GM23338 (cell line): ENCODE measurements at regions not wholly inside any gene's neighbourhood (a gene's known extent, or its start where the extent isn't known, plus 50 kb on each side); places are given as distances from the start of the nearest gene placed in this dataset.
A peak's percentile ranks its signal among the peaks of the same experiment; 100 is the strongest.

Experiments
- CREB1 ChIP-seq: fragments of 250-450 bp; sonication (Bioruptor Pico); IDR thresholded peaks from 2 replicates; pipeline ENCODE4 v1.5.0; 2020; ENCODE audit warnings: low read depth, mild to moderate bottlenecking, moderate library complexity
- EZH2 ChIP-seq: fragments of 200-600 bp; sonication (generic); IDR thresholded peaks from one replicate; pipeline ENCODE4 v1.8.0; 2017; ENCODE audit warnings: antibody characterized with exemption, mild to moderate bottlenecking, low read depth; ENCODE audit not compliant: unreplicated experiment
- EZH2phosphoT487 ChIP-seq: fragments of 200-600 bp; sonication (generic); IDR thresholded peaks from one replicate; pipeline ENCODE4 v1.8.1; 2018; ENCODE audit warnings: antibody characterized with exemption; ENCODE audit not compliant: unreplicated experiment
- JUNB ChIP-seq: IDR thresholded peaks from one replicate; pipeline ENCODE4 v1.6.1; 2016; ENCODE audit warnings: antibody characterized with exemption; ENCODE audit not compliant: unreplicated experiment
- NANOG ChIP-seq: IDR thresholded peaks from 2 replicates; pipeline ENCODE4 v1.6.1; 2016; ENCODE audit warnings: antibody characterized with exemption, borderline replicate concordance
- POLR2AphosphoS5 ChIP-seq: IDR thresholded peaks from 2 replicates; pipeline ENCODE4 v1.6.1; 2016; ENCODE audit warnings: antibody characterized with exemption, low read depth
- STAT1 ChIP-seq: IDR thresholded peaks from one replicate; pipeline ENCODE4 v1.6.1; 2016; ENCODE audit warnings: antibody characterized with exemption; ENCODE audit not compliant: unreplicated experiment
- ZNF114 ChIP-seq: fragments of 250-450 bp; sonication (Bioruptor Pico); IDR thresholded peaks from 2 replicates; pipeline ENCODE4 v1.5.0; 2020; ENCODE audit warnings: mild to moderate bottlenecking, moderate library complexity
- ZNF331 ChIP-seq: fragments of 250-450 bp; sonication (Bioruptor Pico); IDR thresholded peaks from 2 replicates; pipeline ENCODE4 v1.5.0; 2020; ENCODE audit warnings: low read depth, mild to moderate bottlenecking, moderate library complexity
- TF ChIP-seq, protein P1 (sequence below), 2 experiments: fragments of 200-600 bp in 1 of 2; sonication (generic) in 1 of 2; conservative IDR thresholded peaks; 2 replicates each; pipeline versions ENCODE4 v1.5.1 to v1.6.1; 2016 to 2017; ENCODE audit warnings: antibody characterized with exemption in 2 of 2, low read depth in 2 of 2, mild to moderate bottlenecking in 2 of 2, moderate library complexity in 1 of 2
- TF ChIP-seq, protein P2 (sequence below): IDR thresholded peaks from one replicate; pipeline ENCODE4 v1.6.1; 2018; ENCODE audit warnings: antibody characterized with exemption; ENCODE audit not compliant: unreplicated experiment
- TF ChIP-seq, protein P3 (sequence below): IDR thresholded peaks from 2 replicates; pipeline ENCODE4 v1.6.1; 2016; ENCODE audit warnings: antibody characterized with exemption
- TF ChIP-seq, protein P4 (sequence below): fragments of 250-450 bp; sonication (Bioruptor Pico); IDR thresholded peaks from 2 replicates; pipeline ENCODE4 v1.5.0; 2020; ENCODE audit warnings: mild to moderate bottlenecking, moderate library complexity

DNA sequence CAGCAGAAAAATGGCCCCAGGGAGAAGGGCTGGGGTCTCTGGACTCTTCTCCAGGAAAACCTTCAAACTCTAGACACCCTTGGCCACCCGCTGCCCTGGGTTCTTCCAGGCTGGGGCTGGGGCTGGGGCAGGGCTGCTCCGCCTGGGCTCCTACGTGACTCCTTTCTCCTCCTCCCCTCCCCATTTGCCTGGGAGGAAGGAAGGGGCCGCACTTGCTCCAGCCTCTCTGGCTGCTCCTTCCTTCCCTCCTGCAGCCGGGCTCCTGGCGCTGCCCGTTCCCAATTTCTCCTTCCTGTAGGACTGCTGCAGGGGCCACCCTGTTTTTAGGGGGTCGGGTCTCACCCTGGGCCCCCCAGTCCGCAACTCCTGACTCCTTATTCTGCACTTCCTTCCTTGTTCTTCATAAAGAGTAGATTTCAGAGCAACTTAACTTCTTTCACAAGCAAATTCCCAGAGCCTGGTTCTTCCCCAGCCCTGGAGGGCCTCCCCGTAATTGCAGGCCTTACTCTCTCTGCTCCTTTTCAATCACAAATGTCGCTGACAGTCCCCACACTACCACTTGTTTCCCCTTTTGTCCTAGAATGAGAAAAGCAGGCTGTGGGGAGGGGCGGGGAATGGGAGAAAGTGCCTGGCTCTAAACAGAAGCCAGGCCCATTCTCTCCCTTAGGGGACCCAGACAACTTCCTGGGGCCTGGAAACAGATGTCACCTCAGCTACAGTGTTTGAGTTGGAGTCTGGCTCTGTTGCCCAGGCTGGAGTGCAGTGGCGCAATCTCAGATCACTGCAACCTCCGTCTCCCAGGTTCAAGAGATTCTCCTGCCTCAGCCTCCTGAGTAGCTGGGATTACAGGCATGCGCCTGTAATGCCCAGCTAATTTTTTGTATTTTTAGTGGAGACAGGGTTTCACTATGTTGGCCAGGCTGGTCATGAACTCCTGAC, 137.8 kb downstream of the ENGASE start:
- TF ChIP-seq, protein P1, sequence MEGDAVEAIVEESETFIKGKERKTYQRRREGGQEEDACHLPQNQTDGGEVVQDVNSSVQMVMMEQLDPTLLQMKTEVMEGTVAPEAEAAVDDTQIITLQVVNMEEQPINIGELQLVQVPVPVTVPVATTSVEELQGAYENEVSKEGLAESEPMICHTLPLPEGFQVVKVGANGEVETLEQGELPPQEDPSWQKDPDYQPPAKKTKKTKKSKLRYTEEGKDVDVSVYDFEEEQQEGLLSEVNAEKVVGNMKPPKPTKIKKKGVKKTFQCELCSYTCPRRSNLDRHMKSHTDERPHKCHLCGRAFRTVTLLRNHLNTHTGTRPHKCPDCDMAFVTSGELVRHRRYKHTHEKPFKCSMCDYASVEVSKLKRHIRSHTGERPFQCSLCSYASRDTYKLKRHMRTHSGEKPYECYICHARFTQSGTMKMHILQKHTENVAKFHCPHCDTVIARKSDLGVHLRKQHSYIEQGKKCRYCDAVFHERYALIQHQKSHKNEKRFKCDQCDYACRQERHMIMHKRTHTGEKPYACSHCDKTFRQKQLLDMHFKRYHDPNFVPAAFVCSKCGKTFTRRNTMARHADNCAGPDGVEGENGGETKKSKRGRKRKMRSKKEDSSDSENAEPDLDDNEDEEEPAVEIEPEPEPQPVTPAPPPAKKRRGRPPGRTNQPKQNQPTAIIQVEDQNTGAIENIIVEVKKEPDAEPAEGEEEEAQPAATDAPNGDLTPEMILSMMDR (conservative IDR thresholded peaks at IDR 0.05; ENCODE audit: low read depth in 2 of 2): peak in 1 of 2 experiments; percentile 38; a peak in 2 of 4 replicates
- no peak for TF ChIP-seq POLR2AphosphoS5
- no peak for TF ChIP-seq EZH2
- TF ChIP-seq, protein P2, sequence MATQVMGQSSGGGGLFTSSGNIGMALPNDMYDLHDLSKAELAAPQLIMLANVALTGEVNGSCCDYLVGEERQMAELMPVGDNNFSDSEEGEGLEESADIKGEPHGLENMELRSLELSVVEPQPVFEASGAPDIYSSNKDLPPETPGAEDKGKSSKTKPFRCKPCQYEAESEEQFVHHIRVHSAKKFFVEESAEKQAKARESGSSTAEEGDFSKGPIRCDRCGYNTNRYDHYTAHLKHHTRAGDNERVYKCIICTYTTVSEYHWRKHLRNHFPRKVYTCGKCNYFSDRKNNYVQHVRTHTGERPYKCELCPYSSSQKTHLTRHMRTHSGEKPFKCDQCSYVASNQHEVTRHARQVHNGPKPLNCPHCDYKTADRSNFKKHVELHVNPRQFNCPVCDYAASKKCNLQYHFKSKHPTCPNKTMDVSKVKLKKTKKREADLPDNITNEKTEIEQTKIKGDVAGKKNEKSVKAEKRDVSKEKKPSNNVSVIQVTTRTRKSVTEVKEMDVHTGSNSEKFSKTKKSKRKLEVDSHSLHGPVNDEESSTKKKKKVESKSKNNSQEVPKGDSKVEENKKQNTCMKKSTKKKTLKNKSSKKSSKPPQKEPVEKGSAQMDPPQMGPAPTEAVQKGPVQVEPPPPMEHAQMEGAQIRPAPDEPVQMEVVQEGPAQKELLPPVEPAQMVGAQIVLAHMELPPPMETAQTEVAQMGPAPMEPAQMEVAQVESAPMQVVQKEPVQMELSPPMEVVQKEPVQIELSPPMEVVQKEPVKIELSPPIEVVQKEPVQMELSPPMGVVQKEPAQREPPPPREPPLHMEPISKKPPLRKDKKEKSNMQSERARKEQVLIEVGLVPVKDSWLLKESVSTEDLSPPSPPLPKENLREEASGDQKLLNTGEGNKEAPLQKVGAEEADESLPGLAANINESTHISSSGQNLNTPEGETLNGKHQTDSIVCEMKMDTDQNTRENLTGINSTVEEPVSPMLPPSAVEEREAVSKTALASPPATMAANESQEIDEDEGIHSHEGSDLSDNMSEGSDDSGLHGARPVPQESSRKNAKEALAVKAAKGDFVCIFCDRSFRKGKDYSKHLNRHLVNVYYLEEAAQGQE: no peak
- TF ChIP-seq, protein P3, sequence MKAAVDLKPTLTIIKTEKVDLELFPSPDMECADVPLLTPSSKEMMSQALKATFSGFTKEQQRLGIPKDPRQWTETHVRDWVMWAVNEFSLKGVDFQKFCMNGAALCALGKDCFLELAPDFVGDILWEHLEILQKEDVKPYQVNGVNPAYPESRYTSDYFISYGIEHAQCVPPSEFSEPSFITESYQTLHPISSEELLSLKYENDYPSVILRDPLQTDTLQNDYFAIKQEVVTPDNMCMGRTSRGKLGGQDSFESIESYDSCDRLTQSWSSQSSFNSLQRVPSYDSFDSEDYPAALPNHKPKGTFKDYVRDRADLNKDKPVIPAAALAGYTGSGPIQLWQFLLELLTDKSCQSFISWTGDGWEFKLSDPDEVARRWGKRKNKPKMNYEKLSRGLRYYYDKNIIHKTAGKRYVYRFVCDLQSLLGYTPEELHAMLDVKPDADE: no peak
- TF ChIP-seq JUNB: no peak
- TF ChIP-seq EZH2phosphoT487: no peak
- no peak for TF ChIP-seq CREB1 (CRISPR knock-in tag)
- TF ChIP-seq ZNF331: no peak
- no peak for TF ChIP-seq NANOG
- no peak for TF ChIP-seq ZNF114
- no peak for TF ChIP-seq STAT1
- TF ChIP-seq, protein P4, sequence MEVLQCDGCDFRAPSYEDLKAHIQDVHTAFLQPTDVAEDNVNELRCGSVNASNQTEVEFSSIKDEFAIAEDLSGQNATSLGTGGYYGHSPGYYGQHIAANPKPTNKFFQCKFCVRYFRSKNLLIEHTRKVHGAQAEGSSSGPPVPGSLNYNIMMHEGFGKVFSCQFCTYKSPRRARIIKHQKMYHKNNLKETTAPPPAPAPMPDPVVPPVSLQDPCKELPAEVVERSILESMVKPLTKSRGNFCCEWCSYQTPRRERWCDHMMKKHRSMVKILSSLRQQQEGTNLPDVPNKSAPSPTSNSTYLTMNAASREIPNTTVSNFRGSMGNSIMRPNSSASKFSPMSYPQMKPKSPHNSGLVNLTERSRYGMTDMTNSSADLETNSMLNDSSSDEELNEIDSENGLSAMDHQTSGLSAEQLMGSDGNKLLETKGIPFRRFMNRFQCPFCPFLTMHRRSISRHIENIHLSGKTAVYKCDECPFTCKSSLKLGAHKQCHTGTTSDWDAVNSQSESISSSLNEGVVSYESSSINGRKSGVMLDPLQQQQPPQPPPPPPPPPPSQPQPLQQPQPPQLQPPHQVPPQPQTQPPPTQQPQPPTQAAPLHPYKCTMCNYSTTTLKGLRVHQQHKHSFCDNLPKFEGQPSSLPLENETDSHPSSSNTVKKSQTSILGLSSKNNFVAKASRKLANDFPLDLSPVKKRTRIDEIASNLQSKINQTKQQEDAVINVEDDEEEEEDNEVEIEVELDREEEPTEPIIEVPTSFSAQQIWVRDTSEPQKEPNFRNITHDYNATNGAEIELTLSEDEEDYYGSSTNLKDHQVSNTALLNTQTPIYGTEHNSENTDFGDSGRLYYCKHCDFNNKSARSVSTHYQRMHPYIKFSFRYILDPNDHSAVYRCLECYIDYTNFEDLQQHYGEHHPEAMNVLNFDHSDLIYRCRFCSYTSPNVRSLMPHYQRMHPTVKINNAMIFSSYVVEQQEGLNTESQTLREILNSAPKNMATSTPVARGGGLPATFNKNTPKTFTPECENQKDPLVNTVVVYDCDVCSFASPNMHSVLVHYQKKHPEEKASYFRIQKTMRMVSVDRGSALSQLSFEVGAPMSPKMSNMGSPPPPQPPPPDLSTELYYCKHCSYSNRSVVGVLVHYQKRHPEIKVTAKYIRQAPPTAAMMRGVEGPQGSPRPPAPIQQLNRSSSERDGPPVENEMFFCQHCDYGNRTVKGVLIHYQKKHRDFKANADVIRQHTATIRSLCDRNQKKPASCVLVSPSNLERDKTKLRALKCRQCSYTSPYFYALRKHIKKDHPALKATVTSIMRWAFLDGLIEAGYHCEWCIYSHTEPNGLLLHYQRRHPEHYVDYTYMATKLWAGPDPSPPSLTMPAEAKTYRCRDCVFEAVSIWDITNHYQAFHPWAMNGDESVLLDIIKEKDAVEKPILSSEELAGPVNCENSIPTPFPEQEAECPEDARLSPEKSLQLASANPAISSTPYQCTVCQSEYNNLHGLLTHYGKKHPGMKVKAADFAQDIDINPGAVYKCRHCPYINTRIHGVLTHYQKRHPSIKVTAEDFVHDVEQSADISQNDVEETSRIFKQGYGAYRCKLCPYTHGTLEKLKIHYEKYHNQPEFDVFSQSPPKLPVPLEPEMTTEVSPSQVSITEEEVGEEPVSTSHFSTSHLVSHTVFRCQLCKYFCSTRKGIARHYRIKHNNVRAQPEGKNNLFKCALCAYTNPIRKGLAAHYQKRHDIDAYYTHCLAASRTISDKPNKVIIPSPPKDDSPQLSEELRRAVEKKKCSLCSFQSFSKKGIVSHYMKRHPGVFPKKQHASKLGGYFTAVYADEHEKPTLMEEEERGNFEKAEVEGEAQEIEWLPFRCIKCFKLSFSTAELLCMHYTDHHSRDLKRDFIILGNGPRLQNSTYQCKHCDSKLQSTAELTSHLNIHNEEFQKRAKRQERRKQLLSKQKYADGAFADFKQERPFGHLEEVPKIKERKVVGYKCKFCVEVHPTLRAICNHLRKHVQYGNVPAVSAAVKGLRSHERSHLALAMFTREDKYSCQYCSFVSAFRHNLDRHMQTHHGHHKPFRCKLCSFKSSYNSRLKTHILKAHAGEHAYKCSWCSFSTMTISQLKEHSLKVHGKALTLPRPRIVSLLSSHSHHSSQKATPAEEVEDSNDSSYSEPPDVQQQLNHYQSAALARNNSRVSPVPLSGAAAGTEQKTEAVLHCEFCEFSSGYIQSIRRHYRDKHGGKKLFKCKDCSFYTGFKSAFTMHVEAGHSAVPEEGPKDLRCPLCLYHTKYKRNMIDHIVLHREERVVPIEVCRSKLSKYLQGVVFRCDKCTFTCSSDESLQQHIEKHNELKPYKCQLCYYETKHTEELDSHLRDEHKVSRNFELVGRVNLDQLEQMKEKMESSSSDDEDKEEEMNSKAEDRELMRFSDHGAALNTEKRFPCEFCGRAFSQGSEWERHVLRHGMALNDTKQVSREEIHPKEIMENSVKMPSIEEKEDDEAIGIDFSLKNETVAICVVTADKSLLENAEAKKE (CRISPR knock-in tag): no peak
